OCI-LY7 (cell line): ENCODE measurements at regions not wholly inside any gene's neighbourhood (a gene's known extent, or its start where the extent isn't known, plus 50 kb on each side); places are given as distances from the start of the nearest gene placed in this dataset.

Source experiments
- BruUV-seq: library from RNA; stranded (reverse); fragments of 400-500 nt; replicated peaks from 2 replicates; lab custom pipeline; 2021; lab: Mats Ljungman, UMichigan
- CTCF ChIA-PET: fragments of 300-600 bp; sonication (Branson Sonifier 250); formaldehyde crosslinking; loops from one replicate; lab custom pipeline; 2022; ENCODE audit warnings: antibody characterized with exemption; ENCODE audit not compliant: unreplicated experiment; lab: Charles Lee
- POLR2A ChIA-PET: fragments of 300-600 bp; sonication (Branson Sonifier 250); formaldehyde crosslinking; loops from one replicate; lab custom pipeline; 2022; ENCODE audit warnings: antibody characterized with exemption; lab: Charles Lee
- DNase-seq: peaks from one replicate; pipeline ENCODE4 v3.0.0-alpha.2; 2015; ENCODE audit warnings: low spot score
- H2AFZ ChIP-seq: fragments of 200-600 bp; sonication (generic), shearing (Covaris generic); 2 replicates; pipeline ENCODE4 v1.6.1; 2014; ENCODE audit warnings: mild to moderate bottlenecking, antibody characterized with exemption, low read length, moderate library complexity
- H3K27ac ChIP-seq: fragments of 200-600 bp; sonication (generic); 2 replicates; pipeline ENCODE4 v1.5.1; 2014; ENCODE audit warnings: mixed run types, low read depth, mild to moderate bottlenecking, moderate library complexity, low read length, inconsistent platforms; ENCODE audit not compliant: poor library complexity, severe bottlenecking
- H3K36me3 ChIP-seq: fragments of 200-600 bp; sonication (generic); 2 replicates; pipeline ENCODE4 v1.6.1; 2014; ENCODE audit warnings: mild to moderate bottlenecking, antibody characterized with exemption, low read length, moderate library complexity, mixed read lengths; ENCODE audit not compliant: insufficient read depth
- H3K4me1 ChIP-seq: fragments of 200-600 bp; sonication (generic); 2 replicates; pipeline ENCODE4 v1.5.1; 2014; ENCODE audit warnings: mild to moderate bottlenecking, low read length; ENCODE audit not compliant: insufficient read depth, poor library complexity, severe bottlenecking
- H3K4me2 ChIP-seq: fragments of 200-600 bp; sonication (generic); 2 replicates; pipeline ENCODE4 v1.6.1; 2014; ENCODE audit warnings: mild to moderate bottlenecking, low read length
- H3K4me3 ChIP-seq: fragments of 200-600 bp; sonication (generic); 2 replicates; pipeline ENCODE4 v1.5.1; 2014; ENCODE audit warnings: mild to moderate bottlenecking, low read depth, low read length; ENCODE audit not compliant: poor library complexity, severe bottlenecking
- H3K79me2 ChIP-seq: fragments of 200-600 bp; sonication (generic); 2 replicates; pipeline ENCODE4 v1.6.1; 2016; ENCODE audit warnings: low read depth, mild to moderate bottlenecking, low read length, moderate library complexity, mixed read lengths; ENCODE audit not compliant: insufficient read depth
- H3K9me2 ChIP-seq: fragments of 200-600 bp; sonication (generic); 2 replicates; pipeline ENCODE4 v1.6.1; 2016; ENCODE audit warnings: mild to moderate bottlenecking, low read length, mixed read lengths; ENCODE audit not compliant: insufficient read depth
- H3K9me3 ChIP-seq: fragments of 200-600 bp; sonication (generic); 2 replicates; pipeline ENCODE4 v1.6.1; 2014; ENCODE audit warnings: mild to moderate bottlenecking, mixed run types, low read length, mixed read lengths
- H4K20me1 ChIP-seq: fragments of 200-600 bp; sonication (generic); 2 replicates; pipeline ENCODE4 v1.6.1; 2014; ENCODE audit warnings: mild to moderate bottlenecking, antibody characterized with exemption, low read length, moderate library complexity, mixed read lengths; ENCODE audit not compliant: insufficient read depth
- EZH2phosphoT487 ChIP-seq: fragments of 200-600 bp; sonication (generic); IDR thresholded peaks from 2 replicates; pipeline ENCODE4 v1.6.1; 2018; ENCODE audit warnings: low read depth, borderline replicate concordance, mild to moderate bottlenecking, mixed run types, antibody characterized with exemption, low read length, moderate library complexity, mixed read lengths
- intact Hi-C: fragments of 100-400 bp; cut with micrococcal nuclease; formaldehyde crosslinking; loops from one replicate; pipeline ENCODE4 v1.10.0; 2022; ENCODE audit not compliant: unreplicated experiment
- TF ChIP-seq, protein P1 (sequence below): fragments of 200-600 bp; sonication (generic); conservative IDR thresholded peaks from 2 replicates; pipeline ENCODE4 v1.5.1; 2014; ENCODE audit warnings: mild to moderate bottlenecking, antibody characterized with exemption, low read length, moderate library complexity, mixed read lengths

DNA sequence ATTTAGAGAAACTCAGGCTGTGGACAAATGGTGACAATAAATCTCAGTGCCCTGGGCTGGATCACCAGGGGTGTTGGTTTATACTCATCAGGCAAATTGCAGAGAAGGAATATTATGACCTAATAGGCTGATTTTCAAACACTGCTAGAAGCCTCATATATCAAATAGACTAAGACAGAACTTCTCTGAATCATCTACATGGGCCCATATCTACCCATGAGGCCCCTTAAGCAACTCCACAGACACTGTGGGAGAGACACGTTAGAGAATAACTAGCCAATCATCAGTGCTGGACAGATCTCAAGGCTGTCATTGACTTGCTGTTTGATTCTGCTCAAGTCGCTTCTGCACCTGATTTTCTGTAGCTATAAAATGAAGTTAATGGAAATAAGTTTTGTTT is 545.8 kb downstream of the SOX6 start:
- H3K4me2 ChIP-seq: no peak overlapping the region
- ChIA-PET POLR2A (no interaction called here), CTCF (no interaction called here)
- no peaks in the 10 kb centered on the region for H3K9me2 ChIP-seq
- no peak overlapping the region for H3K4me3 ChIP-seq
- no peak for DNase-seq
- TF ChIP-seq EZH2phosphoT487: no peak
- TF ChIP-seq, protein P1, sequence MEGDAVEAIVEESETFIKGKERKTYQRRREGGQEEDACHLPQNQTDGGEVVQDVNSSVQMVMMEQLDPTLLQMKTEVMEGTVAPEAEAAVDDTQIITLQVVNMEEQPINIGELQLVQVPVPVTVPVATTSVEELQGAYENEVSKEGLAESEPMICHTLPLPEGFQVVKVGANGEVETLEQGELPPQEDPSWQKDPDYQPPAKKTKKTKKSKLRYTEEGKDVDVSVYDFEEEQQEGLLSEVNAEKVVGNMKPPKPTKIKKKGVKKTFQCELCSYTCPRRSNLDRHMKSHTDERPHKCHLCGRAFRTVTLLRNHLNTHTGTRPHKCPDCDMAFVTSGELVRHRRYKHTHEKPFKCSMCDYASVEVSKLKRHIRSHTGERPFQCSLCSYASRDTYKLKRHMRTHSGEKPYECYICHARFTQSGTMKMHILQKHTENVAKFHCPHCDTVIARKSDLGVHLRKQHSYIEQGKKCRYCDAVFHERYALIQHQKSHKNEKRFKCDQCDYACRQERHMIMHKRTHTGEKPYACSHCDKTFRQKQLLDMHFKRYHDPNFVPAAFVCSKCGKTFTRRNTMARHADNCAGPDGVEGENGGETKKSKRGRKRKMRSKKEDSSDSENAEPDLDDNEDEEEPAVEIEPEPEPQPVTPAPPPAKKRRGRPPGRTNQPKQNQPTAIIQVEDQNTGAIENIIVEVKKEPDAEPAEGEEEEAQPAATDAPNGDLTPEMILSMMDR: no peak
- no peaks in the 10 kb centered on the region for H3K9me3 ChIP-seq
- H3K4me1 ChIP-seq: no peaks in the 10 kb centered on the region
- H3K79me2 ChIP-seq: no peaks in the 10 kb centered on the region
- H4K20me1 ChIP-seq: no peaks in the 10 kb centered on the region
- H3K36me3 ChIP-seq: no peaks in the 10 kb centered on the region
- intact Hi-C loops: no loop called here
- no TSS peak for BruUV-seq
- H2AFZ ChIP-seq: no peak overlapping the region
- H3K27ac ChIP-seq: no peak overlapping the region

DNA sequence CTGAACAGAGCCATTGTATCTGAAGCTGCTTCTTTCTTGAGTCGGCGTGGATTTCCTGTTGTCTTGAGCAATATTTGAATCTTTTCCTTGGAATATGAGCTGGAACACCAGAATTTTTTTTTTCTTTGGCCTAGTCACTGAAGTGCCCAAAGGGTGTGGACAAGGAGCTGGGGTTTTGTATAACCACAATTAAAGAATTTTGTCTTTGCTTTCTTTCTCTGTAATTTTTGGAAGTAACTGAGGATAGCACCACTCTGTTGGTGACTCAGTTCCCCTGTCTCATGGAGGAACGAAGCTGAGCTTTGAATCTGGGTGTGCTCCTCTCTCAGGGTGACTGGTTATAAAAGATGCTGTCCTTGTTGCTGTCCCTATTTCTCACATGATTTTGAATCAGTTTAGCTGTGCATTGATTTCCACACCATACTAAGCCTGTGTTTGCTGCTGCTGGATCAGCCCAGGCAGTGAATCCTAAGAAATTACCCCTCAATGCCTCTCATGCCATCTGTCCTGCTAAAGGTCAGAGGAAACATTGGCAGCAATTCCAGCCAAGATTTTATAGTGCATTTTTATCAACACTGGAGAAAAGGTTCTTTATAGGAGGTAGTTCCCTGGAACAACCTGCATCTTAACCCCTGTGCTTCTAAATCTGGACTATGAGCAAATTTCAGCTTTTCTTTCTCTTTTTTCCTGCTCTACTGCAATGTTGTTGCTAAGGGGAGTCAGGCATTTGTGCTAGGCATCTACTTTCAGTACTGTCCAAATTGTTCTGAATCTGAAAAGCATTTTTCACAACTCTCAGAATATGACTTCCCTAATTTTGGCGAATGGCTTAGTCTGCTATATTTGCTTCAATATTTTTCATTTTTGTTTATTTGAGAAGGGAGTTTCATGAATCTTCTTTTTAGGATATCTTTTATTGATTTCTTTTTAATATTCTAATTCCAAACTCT is 540.8 kb downstream of the SOX6 start:
- no TSS peak for BruUV-seq
- DNase-seq: no peak
- intact Hi-C loops: no loop called here
- Histone ChIP-seq H3K4me2 (no peak overlapping the region), H3K9me3 (no peaks in the 10 kb centered on the region), H3K79me2 (no peaks in the 10 kb centered on the region), H3K27ac (no peak overlapping the region), H3K4me3 (no peak overlapping the region), H3K9me2 (no peaks in the 10 kb centered on the region), H4K20me1 (no peaks in the 10 kb centered on the region), H2AFZ (no peak overlapping the region), H3K36me3 (no peaks in the 10 kb centered on the region), H3K4me1 (no peaks in the 10 kb centered on the region)
- POLR2A ChIA-PET: interaction anchor here (0.9 kb wide), 1 partner anchor 15 kb away, joined by 5 read pairs; no protein-coding TSS in a partner anchor
- TF ChIP-seq, protein P1: no peak
- no peak for TF ChIP-seq EZH2phosphoT487
- CTCF ChIA-PET: no interaction called here
